Stimulated activated CD4-positive, alpha-beta T cell treated with anti-CD3 and anti-CD28 coated beads, Interleukin-15, amount 100 ng/mL, for 24 hours (primary cell): ENCODE measurements at regions not wholly inside any gene's neighbourhood (a gene's known extent, or its start where the extent isn't known, plus 50 kb on each side); places are given as distances from the start of the nearest gene placed in this dataset.
"Not testable (repeated sequence)": the region's sequence is repeated elsewhere in the genome, so short reads cannot be mapped to it uniquely, and the experiment has no call there.

ENCODE experiments used
- DNase-seq: peaks from one replicate; pipeline ENCODE4 v3.0.0-alpha.2; 2020

GRCh38 chr5:30581198-30581935 lies 612.1 kb upstream of the CDH6 start:
- no peak for DNase-seq

GRCh38 chr5:30574761-30575160 lies 618.7 kb upstream of the CDH6 start:
- no peak for DNase-seq

GRCh38 chr5:30572279-30572678 lies 621.2 kb upstream of the CDH6 start:
- no peak for DNase-seq

GRCh38 chr5:30561771-30562170 lies 631.7 kb upstream of the CDH6 start:
- no peak for DNase-seq

- no peak for DNase-seq
These were observed 641.9 kb upstream of the CDH6 start for GRCh38 chr5:30551618-30552017.

- DNase-seq = no peak
These were observed 644.7 kb upstream of the CDH6 start for GRCh38 chr5:30548580-30549305.

- DNase-seq = no peak
These were observed 653.3 kb upstream of the CDH6 start for GRCh38 chr5:30540150-30540549.

GRCh38 chr5:30539004-30539634 lies 654.4 kb upstream of the CDH6 start:
- DNase-seq = no peak

GRCh38 chr5:30525353-30525752 lies 668.1 kb upstream of the CDH6 start:
- no peak for DNase-seq

- DNase-seq = no peak
These were observed 669.1 kb upstream of the CDH6 start for GRCh38 chr5:30524428-30524827.

- DNase-seq = no peak
These were observed 670.4 kb upstream of the CDH6 start for GRCh38 chr5:30523061-30523460.

- DNase-seq = no peak
These were observed 688.2 kb upstream of the CDH6 start for GRCh38 chr5:30505014-30505886.

- no peak for DNase-seq
These were observed 691.2 kb upstream of the CDH6 start for GRCh38 chr5:30502277-30502676.

GRCh38 chr5:30501065-30501464 lies 692.4 kb upstream of the CDH6 start:
- DNase-seq = no peak

GRCh38 chr5:30500513-30500912 lies 693.0 kb upstream of the CDH6 start:
- DNase-seq = no peak

- DNase-seq = no peak
These were observed 694.1 kb upstream of the CDH6 start for GRCh38 chr5:30499402-30499801.

- no peak for DNase-seq
These were observed 694.5 kb upstream of the CDH6 start for GRCh38 chr5:30498972-30499371.

- not testable (repeated sequence) for DNase-seq
These were observed 695.0 kb upstream of the CDH6 start for GRCh38 chr5:30498509-30498908.

- DNase-seq = not testable (repeated sequence)
These were observed 699.4 kb upstream of the CDH6 start for GRCh38 chr5:30494113-30494512.

- no peak for DNase-seq
These were observed 714.4 kb upstream of the CDH6 start for GRCh38 chr5:30479104-30479503.

GRCh38 chr5:30475429-30475828 lies 718.1 kb upstream of the CDH6 start:
- no peak for DNase-seq

- no peak for DNase-seq
These were observed 723.8 kb upstream of the CDH6 start for GRCh38 chr5:30469691-30470090.

GRCh38 chr5:30458681-30459080 lies 734.8 kb upstream of the CDH6 start:
- no peak for DNase-seq
